ENCODE measurements at regions not wholly inside any gene's neighbourhood (a gene's known extent, or its start where the extent isn't known, plus 50 kb on each side); places are given as distances from the start of the nearest gene placed in this dataset.

DNA sequence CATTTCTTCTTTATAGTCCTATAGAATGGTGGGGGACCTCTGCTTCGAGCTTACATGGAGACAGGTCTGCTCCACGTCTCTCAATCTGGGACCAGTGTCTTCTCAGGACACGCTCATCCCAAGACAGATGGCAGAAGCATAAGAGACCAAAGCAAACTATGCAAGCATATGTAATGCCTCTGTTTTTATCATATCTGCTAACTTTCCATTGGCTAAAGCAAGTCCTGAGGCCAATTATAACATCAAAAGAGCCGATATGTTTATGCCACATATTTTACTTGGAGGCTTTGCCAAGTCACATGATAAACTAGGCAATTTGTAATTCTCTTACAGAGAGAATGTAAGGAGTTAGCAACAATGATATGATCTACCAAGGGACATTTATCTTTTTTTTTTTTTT, 102.6 kb upstream of the NRBF2 start:
- TF ChIP-seq EZH2 (IDR thresholded peaks at IDR 0.05; ENCODE audit: borderline replicate concordance, low read length) = no peak
- TF ChIP-seq, protein P1, sequence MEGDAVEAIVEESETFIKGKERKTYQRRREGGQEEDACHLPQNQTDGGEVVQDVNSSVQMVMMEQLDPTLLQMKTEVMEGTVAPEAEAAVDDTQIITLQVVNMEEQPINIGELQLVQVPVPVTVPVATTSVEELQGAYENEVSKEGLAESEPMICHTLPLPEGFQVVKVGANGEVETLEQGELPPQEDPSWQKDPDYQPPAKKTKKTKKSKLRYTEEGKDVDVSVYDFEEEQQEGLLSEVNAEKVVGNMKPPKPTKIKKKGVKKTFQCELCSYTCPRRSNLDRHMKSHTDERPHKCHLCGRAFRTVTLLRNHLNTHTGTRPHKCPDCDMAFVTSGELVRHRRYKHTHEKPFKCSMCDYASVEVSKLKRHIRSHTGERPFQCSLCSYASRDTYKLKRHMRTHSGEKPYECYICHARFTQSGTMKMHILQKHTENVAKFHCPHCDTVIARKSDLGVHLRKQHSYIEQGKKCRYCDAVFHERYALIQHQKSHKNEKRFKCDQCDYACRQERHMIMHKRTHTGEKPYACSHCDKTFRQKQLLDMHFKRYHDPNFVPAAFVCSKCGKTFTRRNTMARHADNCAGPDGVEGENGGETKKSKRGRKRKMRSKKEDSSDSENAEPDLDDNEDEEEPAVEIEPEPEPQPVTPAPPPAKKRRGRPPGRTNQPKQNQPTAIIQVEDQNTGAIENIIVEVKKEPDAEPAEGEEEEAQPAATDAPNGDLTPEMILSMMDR (IDR thresholded peaks at IDR 0.05; ENCODE audit: low read length) = no peak

Data from OCI-LY1 (cell line).